Neural progenitor cell (in vitro differentiated cells): ENCODE measurements at regions not wholly inside any gene's neighbourhood (a gene's known extent, or its start where the extent isn't known, plus 50 kb on each side); places are given as distances from the start of the nearest gene placed in this dataset.

Experiments
- EZH2 ChIP-seq: fragments of 200-600 bp; sonication (generic); IDR thresholded peaks from 2 replicates; pipeline ENCODE4 v1.6.1; 2017; ENCODE audit warnings: antibody characterized with exemption, mild to moderate bottlenecking, moderate library complexity
- EZH2phosphoT487 ChIP-seq: fragments of 200-600 bp; sonication (generic); IDR thresholded peaks from 2 replicates; pipeline ENCODE4 v1.6.1; 2017; ENCODE audit warnings: antibody characterized with exemption
- TF ChIP-seq, protein P1 (sequence below): fragments of 200-600 bp; sonication (generic); IDR thresholded peaks from 2 replicates; pipeline ENCODE4 v1.5.1; 2017; ENCODE audit warnings: antibody characterized with exemption, mild to moderate bottlenecking

DNA sequence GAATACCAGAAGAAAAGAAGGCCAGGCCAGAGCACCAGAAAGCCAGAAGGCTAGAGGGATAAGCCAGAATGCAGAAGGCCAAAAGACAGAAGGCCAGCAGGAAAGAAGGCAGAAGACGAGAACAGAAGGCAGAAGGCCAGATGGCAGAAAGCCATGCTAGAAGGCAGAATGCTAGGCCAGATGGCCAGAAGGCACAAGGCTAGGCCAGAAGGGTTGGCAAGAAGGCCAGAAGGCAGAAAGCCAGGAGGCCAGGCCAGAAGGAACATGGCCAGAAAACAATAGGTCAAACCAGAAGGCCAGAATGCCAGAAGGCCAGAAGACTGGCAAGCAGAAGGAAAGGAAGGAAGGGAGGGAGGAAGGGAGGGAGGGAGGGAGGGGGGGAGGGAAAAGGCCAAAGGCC, 188.8 kb downstream of the TUBA3C start:
- TF ChIP-seq, protein P1, sequence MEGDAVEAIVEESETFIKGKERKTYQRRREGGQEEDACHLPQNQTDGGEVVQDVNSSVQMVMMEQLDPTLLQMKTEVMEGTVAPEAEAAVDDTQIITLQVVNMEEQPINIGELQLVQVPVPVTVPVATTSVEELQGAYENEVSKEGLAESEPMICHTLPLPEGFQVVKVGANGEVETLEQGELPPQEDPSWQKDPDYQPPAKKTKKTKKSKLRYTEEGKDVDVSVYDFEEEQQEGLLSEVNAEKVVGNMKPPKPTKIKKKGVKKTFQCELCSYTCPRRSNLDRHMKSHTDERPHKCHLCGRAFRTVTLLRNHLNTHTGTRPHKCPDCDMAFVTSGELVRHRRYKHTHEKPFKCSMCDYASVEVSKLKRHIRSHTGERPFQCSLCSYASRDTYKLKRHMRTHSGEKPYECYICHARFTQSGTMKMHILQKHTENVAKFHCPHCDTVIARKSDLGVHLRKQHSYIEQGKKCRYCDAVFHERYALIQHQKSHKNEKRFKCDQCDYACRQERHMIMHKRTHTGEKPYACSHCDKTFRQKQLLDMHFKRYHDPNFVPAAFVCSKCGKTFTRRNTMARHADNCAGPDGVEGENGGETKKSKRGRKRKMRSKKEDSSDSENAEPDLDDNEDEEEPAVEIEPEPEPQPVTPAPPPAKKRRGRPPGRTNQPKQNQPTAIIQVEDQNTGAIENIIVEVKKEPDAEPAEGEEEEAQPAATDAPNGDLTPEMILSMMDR, result no peak
- TF ChIP-seq EZH2phosphoT487 (no peak), EZH2 (no peak)
